ENCODE measurements at regions not wholly inside any gene's neighbourhood (a gene's known extent, or its start where the extent isn't known, plus 50 kb on each side); places are given as distances from the start of the nearest gene placed in this dataset.

DNA sequence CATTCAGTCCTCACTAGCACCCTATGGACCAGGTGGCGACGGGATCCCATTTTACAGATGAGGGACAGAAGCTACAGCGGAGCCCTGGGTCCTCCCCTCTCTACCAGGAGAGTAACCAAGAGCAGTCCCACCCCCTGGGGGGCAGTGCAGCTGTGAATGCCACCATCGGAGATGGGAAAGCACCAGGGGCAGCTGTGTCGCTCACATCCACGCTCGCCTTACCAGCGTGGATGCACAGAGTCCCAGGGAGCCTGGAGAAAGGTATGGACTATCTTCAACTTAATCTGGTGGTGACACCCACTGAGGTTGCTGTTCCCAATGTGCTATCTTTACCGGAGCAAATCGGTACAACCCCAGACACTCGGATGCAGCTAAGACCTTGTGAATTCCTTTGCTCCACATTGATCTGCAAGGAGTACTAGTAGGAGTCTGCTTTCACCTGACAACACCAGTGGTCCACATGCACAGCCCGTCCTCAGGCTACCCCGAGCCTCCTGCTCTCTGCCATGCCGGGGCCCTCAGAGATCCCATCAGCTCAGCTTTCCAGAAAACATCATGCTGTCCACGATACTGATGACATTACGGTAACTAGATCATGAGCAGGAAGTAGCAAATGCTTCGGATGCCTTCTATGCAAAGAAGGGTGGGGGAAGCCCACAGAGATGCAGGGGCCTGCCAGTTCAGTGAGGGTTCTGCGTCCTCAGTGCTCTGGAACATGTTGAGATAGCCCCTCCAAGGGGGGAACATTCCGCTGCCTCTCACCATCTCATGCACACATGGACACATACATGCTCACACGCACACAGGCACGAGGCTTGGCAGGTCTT lies 126.0 kb downstream of the CTTN start:
- Histone ChIP-seq H3K4me1 (ENCODE audit: insufficient read depth, low read length) (no peaks in the 10 kb centered on the region), H3K27ac (ENCODE audit: extremely low read length, insufficient read depth, low read length) (no peak overlapping the region), H3K4me2 (ENCODE audit: low read depth, low read length) (no peak overlapping the region), H3K9ac (ENCODE audit: insufficient read depth, low read depth, low read length) (no peak overlapping the region), H2AFZ (ENCODE audit: low read length) (no peak overlapping the region), H3K27me3 (ENCODE audit: control insufficient read depth in 1 of 2, insufficient read depth in 2 of 2, low read length in 2 of 2) (no peaks in the 10 kb centered on the region), H4K20me1 (ENCODE audit: insufficient read depth, low read length) (peaks cover 12% of the 10 kb centered on the region; the same call in 1 of the 2 replicates), H3K79me2 (ENCODE audit: insufficient read depth, low read length) (no peaks in the 10 kb centered on the region), H3K4me3 (replicated peaks in 1 of 3; ENCODE audit: insufficient read depth in 1 of 3, low read depth in 2 of 3, low read length in 3 of 3) (no peak overlapping the region), H3K36me3 (replicated peaks in 1 of 2; ENCODE audit: control insufficient read depth in 1 of 2, insufficient read depth in 2 of 2, low read length in 2 of 2) (no peaks in the 10 kb centered on the region), H3K9me3 (ENCODE audit: low read length) (no peaks in the 10 kb centered on the region)
- intact Hi-C loops (cut with micrococcal nuclease; ENCODE audit: unreplicated experiment) = no loop called here
- TF ChIP-seq DDIT3 (CRISPR knock-in tag; IDR thresholded peaks at IDR 0.05) (no peak), MTA1 (CRISPR knock-in tag; IDR thresholded peaks at IDR 0.05; ENCODE audit: borderline replicate concordance) (no peak), ZNF12 (CRISPR knock-in tag; IDR thresholded peaks at IDR 0.05) (no peak)
- TF ChIP-seq, protein P1, sequence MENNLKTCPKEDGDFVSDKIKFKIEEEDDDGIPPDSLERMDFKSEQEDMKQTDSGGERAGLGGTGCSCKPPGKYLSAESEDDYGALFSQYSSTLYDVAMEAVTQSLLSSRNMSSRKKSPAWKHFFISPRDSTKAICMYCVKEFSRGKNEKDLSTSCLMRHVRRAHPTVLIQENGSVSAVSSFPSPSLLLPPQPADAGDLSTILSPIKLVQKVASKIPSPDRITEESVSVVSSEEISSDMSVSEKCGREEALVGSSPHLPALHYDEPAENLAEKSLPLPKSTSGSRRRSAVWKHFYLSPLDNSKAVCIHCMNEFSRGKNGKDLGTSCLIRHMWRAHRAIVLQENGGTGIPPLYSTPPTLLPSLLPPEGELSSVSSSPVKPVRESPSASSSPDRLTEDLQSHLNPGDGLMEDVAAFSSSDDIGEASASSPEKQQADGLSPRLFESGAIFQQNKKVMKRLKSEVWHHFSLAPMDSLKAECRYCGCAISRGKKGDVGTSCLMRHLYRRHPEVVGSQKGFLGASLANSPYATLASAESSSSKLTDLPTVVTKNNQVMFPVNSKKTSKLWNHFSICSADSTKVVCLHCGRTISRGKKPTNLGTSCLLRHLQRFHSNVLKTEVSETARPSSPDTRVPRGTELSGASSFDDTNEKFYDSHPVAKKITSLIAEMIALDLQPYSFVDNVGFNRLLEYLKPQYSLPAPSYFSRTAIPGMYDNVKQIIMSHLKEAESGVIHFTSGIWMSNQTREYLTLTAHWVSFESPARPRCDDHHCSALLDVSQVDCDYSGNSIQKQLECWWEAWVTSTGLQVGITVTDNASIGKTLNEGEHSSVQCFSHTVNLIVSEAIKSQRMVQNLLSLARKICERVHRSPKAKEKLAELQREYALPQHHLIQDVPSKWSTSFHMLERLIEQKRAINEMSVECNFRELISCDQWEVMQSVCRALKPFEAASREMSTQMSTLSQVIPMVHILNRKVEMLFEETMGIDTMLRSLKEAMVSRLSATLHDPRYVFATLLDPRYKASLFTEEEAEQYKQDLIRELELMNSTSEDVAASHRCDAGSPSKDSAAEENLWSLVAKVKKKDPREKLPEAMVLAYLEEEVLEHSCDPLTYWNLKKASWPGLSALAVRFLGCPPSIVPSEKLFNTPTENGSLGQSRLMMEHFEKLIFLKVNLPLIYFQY (CRISPR knock-in tag; IDR thresholded peaks at IDR 0.05; ENCODE audit: borderline replicate concordance) = no peak
- POLR2A ChIA-PET = no interaction called here
- in situ Hi-C loops (cut with HindIII; ENCODE audit: extremely low pct_ligation_motif_present, low pct_unique_long_range_greater_than_20kb) = no loop called here
- DNase-seq (ENCODE audit: low spot score) = no peak
- FAIRE-seq = no peak
- BruUV-seq (replicated peaks) = no TSS peak
- WGBS (ENCODE audit: low lambda C conversion rate) = 96% methylated on average over 12 of the region's 21 CpGs
- no peak for ATAC-seq
- CTCF ChIA-PET (ENCODE audit: low intra/inter-chr PET ratio, low total read pairs) = no interaction called here
